ENCODE measurements at regions not wholly inside any gene's neighbourhood (a gene's known extent, or its start where the extent isn't known, plus 50 kb on each side); places are given as distances from the start of the nearest gene placed in this dataset.

- no peak for DNase-seq (ENCODE audit: low spot score in 2 of 2)
- intact Hi-C loops (cut with DNase I; ENCODE audit: low total_unique reads) = no loop called here
- no peak for TF ChIP-seq CTCF (IDR thresholded peaks at IDR 0.05)
- Histone ChIP-seq H3K36me3 (no peaks in the 10 kb centered on the region), H3K4me3 (no peak overlapping the region), H3K4me1 (no peaks in the 10 kb centered on the region), H3K27ac (no peak overlapping the region), H3K27me3 (no peaks in the 10 kb centered on the region), H3K9me3 (no peaks in the 10 kb centered on the region)
Measured at GRCh38 chr9:90948156-90948555, 146.5 kb downstream of the SYK start.

GRCh38 chr9:90950600-90950999, 149.0 kb downstream of the SYK start:
- no peaks in the 10 kb centered on the region for H3K27me3 ChIP-seq
- intact Hi-C loops (cut with DNase I; ENCODE audit: low total_unique reads) = no loop called here
- H3K9me3 ChIP-seq = no peaks in the 10 kb centered on the region
- no peak overlapping the region for H3K4me3 ChIP-seq
- H3K27ac ChIP-seq = no peak overlapping the region
- H3K36me3 ChIP-seq = no peaks in the 10 kb centered on the region
- H3K4me1 ChIP-seq = no peaks in the 10 kb centered on the region
- TF ChIP-seq CTCF (IDR thresholded peaks at IDR 0.05) (no peak), POLR2A (IDR thresholded peaks at IDR 0.05) (no peak), POLR2AphosphoS5 (IDR thresholded peaks at IDR 0.05) (no peak)
- DNase-seq (ENCODE audit: low spot score in 2 of 2) = no peak

GRCh38 chr9:90953200-90953599, 151.6 kb downstream of the SYK start:
- intact Hi-C loops (cut with DNase I; ENCODE audit: low total_unique reads) = no loop called here
- no peak for DNase-seq (ENCODE audit: low spot score in 2 of 2)
- Histone ChIP-seq H3K4me1 (no peaks in the 10 kb centered on the region), H3K4me3 (no peak overlapping the region), H3K9me3 (no peaks in the 10 kb centered on the region), H3K36me3 (no peaks in the 10 kb centered on the region), H3K27ac (no peak overlapping the region), H3K27me3 (no peaks in the 10 kb centered on the region)
- TF ChIP-seq POLR2AphosphoS5 (IDR thresholded peaks at IDR 0.05) = no peak
- no peak for TF ChIP-seq CTCF (IDR thresholded peaks at IDR 0.05)
- TF ChIP-seq POLR2A (IDR thresholded peaks at IDR 0.05) = no peak

- no peak for TF ChIP-seq POLR2AphosphoS5 (IDR thresholded peaks at IDR 0.05)
- no peak for TF ChIP-seq POLR2A (IDR thresholded peaks at IDR 0.05)
- TF ChIP-seq CTCF (IDR thresholded peaks at IDR 0.05) = no peak
- no peaks in the 10 kb centered on the region for H3K4me1 ChIP-seq
- H3K9me3 ChIP-seq = no peaks in the 10 kb centered on the region
- no peaks in the 10 kb centered on the region for H3K36me3 ChIP-seq
- no peaks in the 10 kb centered on the region for H3K27me3 ChIP-seq
- H3K4me3 ChIP-seq = no peak overlapping the region
- DNase-seq (ENCODE audit: low spot score in 2 of 2) = no peak
- H3K27ac ChIP-seq = no peak overlapping the region
- intact Hi-C loops (cut with DNase I; ENCODE audit: low total_unique reads) = no loop called here
Measured at GRCh38 chr9:90953805-90954204, 152.2 kb downstream of the SYK start.

GRCh38 chr9:90956026-90956810, 154.6 kb downstream of the SYK start:
- TF ChIP-seq CTCF (IDR thresholded peaks at IDR 0.05) = no peak
- no peak for TF ChIP-seq POLR2A (IDR thresholded peaks at IDR 0.05)
- TF ChIP-seq POLR2AphosphoS5 (IDR thresholded peaks at IDR 0.05) = no peak
- no peak overlapping the region for H3K4me3 ChIP-seq
- no peak for DNase-seq (ENCODE audit: low spot score in 2 of 2)
- H3K27me3 ChIP-seq = no peaks in the 10 kb centered on the region
- H3K36me3 ChIP-seq = no peaks in the 10 kb centered on the region
- no peaks in the 10 kb centered on the region for H3K9me3 ChIP-seq
- H3K27ac ChIP-seq = no peak overlapping the region
- intact Hi-C loops (cut with DNase I; ENCODE audit: low total_unique reads) = no loop called here
- H3K4me1 ChIP-seq = no peaks in the 10 kb centered on the region

Measured in breast epithelium (tissue), 4 donors.